Neuronal stem cell (in vitro differentiated cells): ENCODE measurements at regions not wholly inside any gene's neighbourhood (a gene's known extent, or its start where the extent isn't known, plus 50 kb on each side); places are given as distances from the start of the nearest gene placed in this dataset.

Experiments used
- DNase-seq: peaks from one replicate; pipeline ENCODE4 v3.0.0-alpha.2; 2013; ENCODE audit warnings: low spot score
- H2AFZ ChIP-seq: one replicate; pipeline ENCODE4 v1.6.1; 2013; ENCODE audit warnings: mild to moderate bottlenecking, low read length, inconsistent platforms
- H2AK5ac ChIP-seq: 2 replicates; pipeline ENCODE4 v1.6.1; 2013; ENCODE audit warnings: low read depth, mild to moderate bottlenecking, inconsistent platforms, low read length, moderate library complexity, mixed read lengths
- H2BK120ac ChIP-seq: 2 replicates; pipeline ENCODE4 v1.6.1; 2013; ENCODE audit warnings: low read depth, mild to moderate bottlenecking, inconsistent platforms, low read length, moderate library complexity, mixed read lengths
- H2BK12ac ChIP-seq: one replicate; pipeline ENCODE4 v1.6.1; 2013; ENCODE audit warnings: low read length, inconsistent platforms
- H2BK15ac ChIP-seq: 2 replicates; pipeline ENCODE4 v1.6.1; 2013; ENCODE audit warnings: mild to moderate bottlenecking, low read length, inconsistent platforms, mixed read lengths
- H2BK5ac ChIP-seq: one replicate; pipeline ENCODE4 v1.6.1; 2013; ENCODE audit warnings: inconsistent platforms, mild to moderate bottlenecking, low read length, moderate library complexity
- H3K14ac ChIP-seq: one replicate; pipeline ENCODE4 v1.6.1; 2013; ENCODE audit warnings: low read length, inconsistent platforms
- H3K18ac ChIP-seq: 2 replicates; pipeline ENCODE4 v1.6.1; 2013; ENCODE audit warnings: low read length, inconsistent platforms
- H3K23ac ChIP-seq: 2 replicates; pipeline ENCODE4 v1.6.1; 2013; ENCODE audit warnings: low read depth, mild to moderate bottlenecking, mixed read lengths, low read length, inconsistent platforms; ENCODE audit not compliant: poor library complexity
- H3K27ac ChIP-seq: replicated peaks from 3 replicates; pipeline ENCODE4 v1.5.1; 2013; ENCODE audit warnings: low read length, inconsistent platforms
- H3K27me3 ChIP-seq, 3 experiments: 2 replicates each; pipeline ENCODE4 v1.6.1; 2013; ENCODE audit warnings: low read length in 3 of 3, mild to moderate bottlenecking in 2 of 3, inconsistent platforms in 1 of 3, low read depth in 1 of 3, mixed read lengths in 1 of 3, moderate library complexity in 1 of 3; ENCODE audit not compliant: control insufficient read depth in 3 of 3, insufficient read depth in 3 of 3
- H3K36me3 ChIP-seq, 2 donors: replicated peaks in 1 of 2; 2 replicates each; pipeline ENCODE4 v1.6.1; 2013; ENCODE audit warnings: low read length in 2 of 2; ENCODE audit not compliant: control insufficient read depth in 2 of 2, insufficient read depth in 2 of 2
- H3K4ac ChIP-seq: 2 replicates; pipeline ENCODE4 v1.6.1; 2013; ENCODE audit warnings: inconsistent platforms, mild to moderate bottlenecking, low read length, moderate library complexity
- H3K4me1 ChIP-seq, 2 donors: 1 replicate in 1 of 2; 2 replicates in 1 of 2; pipeline ENCODE4 v1.6.1; 2013; ENCODE audit warnings: low read length in 2 of 2, low read depth in 1 of 2; ENCODE audit not compliant: control insufficient read depth in 2 of 2, insufficient read depth in 1 of 2
- H3K4me2 ChIP-seq: one replicate; pipeline ENCODE4 v1.6.1; 2013; ENCODE audit warnings: mild to moderate bottlenecking, low read length, inconsistent platforms; ENCODE audit not compliant: insufficient read depth, poor library complexity, severe bottlenecking
- H3K4me3 ChIP-seq, 2 donors: 2 replicates each; pipeline ENCODE4 v1.5.1; 2013; ENCODE audit warnings: low read length in 2 of 2, mild to moderate bottlenecking in 2 of 2, inconsistent platforms in 1 of 2, moderate library complexity in 1 of 2
- H3K79me1 ChIP-seq: one replicate; pipeline ENCODE4 v1.6.1; 2013; ENCODE audit warnings: low read depth, mild to moderate bottlenecking, inconsistent platforms, low read length, moderate library complexity
- H3K9ac ChIP-seq: one replicate; pipeline ENCODE4 v1.6.1; 2013; ENCODE audit warnings: mild to moderate bottlenecking, low read depth, low read length, inconsistent platforms; ENCODE audit not compliant: poor library complexity
- H3K9me3 ChIP-seq, 2 donors: replicated peaks in 1 of 2; 2 replicates each; pipeline versions ENCODE3 to v1.6.1; 2013; ENCODE audit warnings: low read length in 2 of 2, mild to moderate bottlenecking in 2 of 2, inconsistent platforms in 1 of 2, low read depth in 1 of 2, mixed read lengths in 1 of 2, moderate library complexity in 1 of 2; ENCODE audit not compliant: control insufficient read depth in 2 of 2, insufficient read depth in 1 of 2
- H4K8ac ChIP-seq: one replicate; pipeline ENCODE4 v1.6.1; 2013; ENCODE audit warnings: low read depth, mild to moderate bottlenecking, inconsistent platforms, low read length, moderate library complexity
- H4K91ac ChIP-seq: one replicate; pipeline ENCODE4 v1.6.1; 2013; ENCODE audit warnings: low read length, low read depth, mild to moderate bottlenecking, inconsistent platforms; ENCODE audit not compliant: poor library complexity
- WGBS, 2 donors: extraction: QIAGEN DNeasy Blood & Tissue Kit; methylation state at CpG; one replicate each; pipeline ENCODE4 v1.1.7; 2013; ENCODE audit warnings: missing lambda C conversion rate in 2 of 2, mixed read lengths in 1 of 2; ENCODE audit not compliant: insufficient read length in 2 of 2, insufficient replicate concordance in 1 of 2; ENCODE audit errors: extremely low coverage in 2 of 2; 5-methylcytosine and 5-hydroxymethylcytosine counted together

- no CpG with 5 or more reads among the region's 7 CpGs for WGBS, 2 donors
- Histone ChIP-seq H3K4me2 (no peak overlapping the region), H2BK12ac (no peak overlapping the region), H2BK15ac (no peak overlapping the region), H4K91ac (no peak overlapping the region), H3K79me1 (peaks cover 1% of the 10 kb centered on the region), H3K23ac (no peak overlapping the region), H2AFZ (no peak overlapping the region), H3K27ac (no peak overlapping the region), H3K18ac (no peak overlapping the region), H3K9ac (no peak overlapping the region), H3K27me3 (no peaks in the 10 kb centered on the region), H3K14ac (no peak overlapping the region), H3K4me3 (no peak overlapping the region), H3K4me1 (no peaks in the 10 kb centered on the region), H3K36me3 (no peaks in the 10 kb centered on the region), H3K4ac (no peak overlapping the region), H4K8ac (no peak overlapping the region), H2AK5ac (no peak overlapping the region), H3K9me3 (peaks cover 0 to 9% of the 10 kb centered on the region in 2 donors), H2BK120ac (no peak overlapping the region), H2BK5ac (no peak overlapping the region)
- no peak for DNase-seq
Measured at GRCh38 chr13:106650690-106651205, 82.8 kb upstream of the ARGLU1 start.

- no peak overlapping the region for H3K4ac ChIP-seq
- H3K4me1 ChIP-seq = no peaks in the 10 kb centered on the region
- H2BK12ac ChIP-seq = no peak overlapping the region
- WGBS, 2 donors = no CpG with 5 or more reads among the region's 4 CpGs
- no peaks in the 10 kb centered on the region for H3K79me1 ChIP-seq
- no peak overlapping the region for H3K18ac ChIP-seq
- DNase-seq = no peak
- no peaks in the 10 kb centered on the region for H3K36me3 ChIP-seq
- no peak overlapping the region for H3K4me2 ChIP-seq
- H3K14ac ChIP-seq = no peak overlapping the region
- H2BK5ac ChIP-seq = no peak overlapping the region
- H3K4me3 ChIP-seq = no peak overlapping the region
- H3K23ac ChIP-seq = no peak overlapping the region
- no peak overlapping the region for H4K91ac ChIP-seq
- H3K27ac ChIP-seq = no peak overlapping the region
- H2AK5ac ChIP-seq = no peak overlapping the region
- H2BK120ac ChIP-seq = no peak overlapping the region
- H2AFZ ChIP-seq = no peak overlapping the region
- no peak overlapping the region for H4K8ac ChIP-seq
- peaks cover 0 to 9% of the 10 kb centered on the region in 2 donors for H3K9me3 ChIP-seq
- H3K9ac ChIP-seq = no peak overlapping the region
- no peak overlapping the region for H2BK15ac ChIP-seq
- H3K27me3 ChIP-seq = no peaks in the 10 kb centered on the region
Measured at GRCh38 chr13:106649495-106649894, 81.6 kb upstream of the ARGLU1 start.

DNA sequence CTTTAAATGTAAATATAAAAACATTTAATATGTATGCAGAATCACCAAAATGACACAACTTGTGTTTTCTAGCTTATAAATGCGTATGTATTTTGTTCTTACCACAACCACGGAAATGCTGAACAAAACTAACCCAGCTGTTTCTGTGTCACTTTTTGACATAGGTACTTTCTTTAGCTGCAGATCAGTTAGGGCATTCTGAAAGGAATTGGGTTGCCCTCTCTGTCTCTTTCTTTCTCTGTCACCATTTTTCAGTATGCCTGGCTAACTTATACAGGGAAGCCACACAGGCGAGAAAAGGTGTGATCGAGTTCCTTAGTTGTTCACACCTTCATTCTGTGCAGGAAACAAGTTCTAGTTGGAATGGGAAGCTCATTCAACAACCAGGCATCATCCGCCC, 72.6 kb upstream of the ARGLU1 start:
- no peak overlapping the region for H3K18ac ChIP-seq
- no CpG with 5 or more reads among the region's 5 CpGs for WGBS, 2 donors

DNA sequence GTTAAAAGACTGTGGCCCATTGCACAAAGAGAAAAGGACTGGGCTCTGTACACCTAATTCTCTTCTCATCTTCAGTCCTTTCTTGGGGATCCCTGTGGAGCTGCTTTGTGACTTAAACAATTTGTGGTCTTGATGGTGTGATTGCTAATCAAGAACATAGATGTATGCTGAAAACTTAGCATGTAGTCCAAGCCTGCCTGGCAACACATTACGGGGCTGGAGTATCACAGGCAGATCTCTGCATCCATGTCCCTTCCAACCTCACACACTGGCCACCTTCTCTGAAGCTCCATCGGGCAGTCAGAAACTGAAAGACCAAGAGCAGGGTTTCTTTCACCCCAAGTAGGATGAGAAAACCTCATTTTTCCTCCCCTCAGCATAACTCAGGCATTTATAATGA, 69.6 kb upstream of the ARGLU1 start:
- no peaks in the 10 kb centered on the region for H3K79me1 ChIP-seq
- no peak overlapping the region for H3K9ac ChIP-seq
- H2BK5ac ChIP-seq = no peak overlapping the region
- H2BK15ac ChIP-seq = no peak overlapping the region
- no peaks in the 10 kb centered on the region for H3K27me3 ChIP-seq
- H3K36me3 ChIP-seq = no peaks in the 10 kb centered on the region
- H4K91ac ChIP-seq = no peak overlapping the region
- no peak overlapping the region for H3K14ac ChIP-seq
- H4K8ac ChIP-seq = no peak overlapping the region
- H2AK5ac ChIP-seq = no peak overlapping the region
- H3K18ac ChIP-seq = no peak overlapping the region
- H2BK120ac ChIP-seq = no peak overlapping the region
- WGBS, 2 donors = no CpG with 5 or more reads among the region's 2 CpGs
- DNase-seq = no peak
- no peak overlapping the region for H2BK12ac ChIP-seq
- no peak overlapping the region for H2AFZ ChIP-seq
- no peak overlapping the region for H3K4me3 ChIP-seq
- H3K27ac ChIP-seq = no peak overlapping the region
- no peak overlapping the region for H3K4me2 ChIP-seq
- H3K4me1 ChIP-seq = peaks cover 0 to 5% of the 10 kb centered on the region in 2 donors
- peaks cover 0 to under 1% of the 10 kb centered on the region in 2 donors for H3K9me3 ChIP-seq
- H3K23ac ChIP-seq = no peak overlapping the region
- H3K4ac ChIP-seq = no peak overlapping the region

More for the DNA sequence above, 72.6 kb upstream of the ARGLU1 start:
- Histone ChIP-seq H3K27me3 (no peaks in the 10 kb centered on the region), H2BK15ac (no peak overlapping the region), H2BK5ac (no peak overlapping the region), H3K9me3 (no peaks in the 10 kb centered on the region), H2BK12ac (no peak overlapping the region), H3K14ac (no peak overlapping the region), H2AFZ (no peak overlapping the region), H3K36me3 (no peaks in the 10 kb centered on the region), H3K9ac (no peak overlapping the region), H3K27ac (no peak overlapping the region), H3K4me1 (no peaks in the 10 kb centered on the region), H3K23ac (no peak overlapping the region), H2AK5ac (no peak overlapping the region), H4K91ac (no peak overlapping the region), H4K8ac (no peak overlapping the region), H3K4ac (no peak overlapping the region), H3K4me3 (no peak overlapping the region), H3K4me2 (no peak overlapping the region), H3K79me1 (no peaks in the 10 kb centered on the region), H2BK120ac (no peak overlapping the region)
- no peak for DNase-seq
